ENCODE measurements at regions not wholly inside any gene's neighbourhood (a gene's known extent, or its start where the extent isn't known, plus 50 kb on each side); places are given as distances from the start of the nearest gene placed in this dataset.

DNA sequence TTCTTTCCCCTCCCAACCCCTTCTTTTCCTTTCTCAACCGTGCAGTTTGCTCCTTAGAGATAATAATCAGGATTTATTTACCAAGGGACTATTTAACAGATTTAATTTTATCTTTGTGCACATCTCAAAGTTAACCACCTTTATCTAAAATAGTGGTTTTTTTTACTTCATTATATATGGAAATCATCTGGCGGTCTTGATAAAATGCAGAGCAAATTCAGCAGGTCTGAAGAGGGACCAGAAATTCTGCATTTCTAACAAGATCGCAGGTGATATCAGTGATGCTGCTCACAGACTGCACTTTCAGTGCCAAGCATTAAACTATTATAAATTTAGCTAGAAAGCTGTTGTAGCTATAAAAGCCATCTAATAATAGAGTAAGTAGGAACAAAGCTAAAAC lies 83.4 kb upstream of the NEGR1 start:
- peaks cover 5% of the 10 kb centered on the region for H3K9me3 Mint-ChIP-seq
- H3K27ac Mint-ChIP-seq, result no peak overlapping the region
- no peaks in the 10 kb centered on the region for H3K36me3 Mint-ChIP-seq
- H3K4me3 Mint-ChIP-seq, result no peak overlapping the region
- H3K4me1 Mint-ChIP-seq, result no peaks in the 10 kb centered on the region
- no peaks in the 10 kb centered on the region for H3K27me3 Mint-ChIP-seq

- Mint-ChIP-seq H3K36me3 (no peaks in the 10 kb centered on the region), H3K9me3 (peaks cover 4% of the 10 kb centered on the region), H3K27ac (no peak overlapping the region), H3K4me1 (no peaks in the 10 kb centered on the region), H3K4me3 (no peak overlapping the region), H3K27me3 (no peaks in the 10 kb centered on the region)
These were observed 80.2 kb upstream of the NEGR1 start for GRCh38 chr1:72362538-72362937.

- H3K4me3 Mint-ChIP-seq, result no peak overlapping the region
- no peaks in the 10 kb centered on the region for H3K36me3 Mint-ChIP-seq
- H3K27me3 Mint-ChIP-seq, result no peaks in the 10 kb centered on the region
- no peak overlapping the region for H3K27ac Mint-ChIP-seq
- no peaks in the 10 kb centered on the region for H3K4me1 Mint-ChIP-seq
- H3K9me3 Mint-ChIP-seq, result peaks cover 4% of the 10 kb centered on the region
These were observed 75.1 kb upstream of the NEGR1 start for GRCh38 chr1:72357411-72357810.

DNA sequence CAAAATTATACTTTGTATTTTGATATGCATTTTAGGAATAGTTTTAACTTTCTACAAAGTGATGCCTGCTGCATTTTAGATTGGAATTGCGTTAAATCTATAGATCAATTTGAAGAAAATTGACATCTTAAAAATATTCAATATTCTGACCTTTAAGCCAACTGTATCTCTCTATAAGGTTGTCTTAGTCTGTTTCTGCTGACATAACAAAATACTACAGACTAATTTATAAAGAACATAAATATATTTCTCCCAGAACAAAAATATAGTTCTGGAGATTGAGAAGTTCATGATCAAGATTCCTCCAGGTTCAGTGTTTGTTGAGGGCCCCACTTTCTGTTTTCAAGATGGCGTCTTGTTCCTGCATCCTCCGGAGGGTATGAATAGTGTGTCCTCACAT lies 73.6 kb upstream of the NEGR1 start:
- H3K4me3 Mint-ChIP-seq, result no peak overlapping the region
- H3K4me1 Mint-ChIP-seq, result no peaks in the 10 kb centered on the region
- H3K27me3 Mint-ChIP-seq, result no peaks in the 10 kb centered on the region
- no peaks in the 10 kb centered on the region for H3K36me3 Mint-ChIP-seq
- peaks cover 4% of the 10 kb centered on the region for H3K9me3 Mint-ChIP-seq
- no peak overlapping the region for H3K27ac Mint-ChIP-seq

DNA sequence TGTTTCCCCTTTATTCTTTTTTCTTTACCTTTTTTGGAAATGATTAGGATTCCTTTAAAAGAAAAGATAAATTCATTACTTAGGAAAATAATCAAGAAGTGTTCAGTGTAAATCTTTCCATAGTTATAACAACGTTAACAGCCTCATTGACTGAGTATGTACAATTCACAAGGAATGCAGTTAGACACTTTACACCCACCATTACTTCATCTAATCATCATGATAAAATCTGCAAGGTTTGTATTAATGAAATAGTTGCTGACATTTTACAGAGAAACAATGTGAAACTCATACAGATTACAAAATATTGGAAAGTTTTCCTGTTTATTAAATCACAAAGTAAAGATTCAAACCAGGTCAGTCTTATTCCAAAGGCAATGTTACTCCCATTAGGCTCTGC lies 59.3 kb upstream of the NEGR1 start:
- Mint-ChIP-seq H3K36me3 (no peaks in the 10 kb centered on the region), H3K4me3 (no peak overlapping the region), H3K9me3 (no peaks in the 10 kb centered on the region), H3K27me3 (no peaks in the 10 kb centered on the region), H3K27ac (no peak overlapping the region), H3K4me1 (no peaks in the 10 kb centered on the region)

DNA sequence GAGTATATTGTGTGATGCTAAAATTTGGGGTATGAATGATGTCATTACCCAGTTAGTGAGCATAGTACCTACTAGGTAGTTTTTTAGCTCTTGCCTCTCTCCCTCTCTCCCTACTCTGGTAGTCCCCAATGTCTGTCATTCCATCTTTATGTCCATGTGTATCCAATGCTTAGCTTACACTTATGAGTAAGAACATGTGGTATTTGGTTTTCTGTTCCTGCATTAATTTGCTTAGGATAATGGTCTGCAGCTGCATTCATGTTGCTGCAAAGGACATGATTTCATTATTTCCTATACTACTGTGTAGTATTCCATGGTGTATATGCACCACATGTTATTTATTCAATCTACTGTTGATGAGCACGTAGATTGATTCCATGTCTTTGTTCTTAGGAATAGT lies 54.4 kb upstream of the NEGR1 start:
- H3K27ac Mint-ChIP-seq, result no peak overlapping the region
- no peaks in the 10 kb centered on the region for H3K9me3 Mint-ChIP-seq
- H3K4me3 Mint-ChIP-seq, result no peak overlapping the region
- H3K27me3 Mint-ChIP-seq, result no peaks in the 10 kb centered on the region
- no peaks in the 10 kb centered on the region for H3K4me1 Mint-ChIP-seq
- no peaks in the 10 kb centered on the region for H3K36me3 Mint-ChIP-seq
